ENCODE measurements at regions not wholly inside any gene's neighbourhood (a gene's known extent, or its start where the extent isn't known, plus 50 kb on each side); places are given as distances from the start of the nearest gene placed in this dataset.

- no peak for DNase-seq (ENCODE audit: low spot score)
These were observed 182.1 kb downstream of the RFC3 start for GRCh38 chr13:33999811-34000605.

GRCh38 chr13:34000955-34001354 is 183.0 kb downstream of the RFC3 start:
- TF ChIP-seq CTCF (IDR thresholded peaks at IDR 0.05), result no peak

More at GRCh38 chr13:33999811-34000605, 182.1 kb downstream of the RFC3 start:
- Mint-ChIP-seq H3K4me3 (ENCODE audit: unreplicated experiment) (no peak overlapping the region), H3K27me3 (ENCODE audit: low read depth) (no peaks in the 10 kb centered on the region), H3K4me1 (ENCODE audit: low read depth) (peaks cover 7% of the 10 kb centered on the region), H3K36me3 (ENCODE audit: low read depth) (no peaks in the 10 kb centered on the region), H3K27ac (ENCODE audit: unreplicated experiment) (no peak overlapping the region), H3K9me3 (ENCODE audit: low read depth) (no peaks in the 10 kb centered on the region)
- TF ChIP-seq CTCF (IDR thresholded peaks at IDR 0.05), result no peak

GRCh38 chr13:34001389-34001788 is 183.4 kb downstream of the RFC3 start:
- H3K27me3 Mint-ChIP-seq (ENCODE audit: low read depth), result no peaks in the 10 kb centered on the region
- H3K36me3 Mint-ChIP-seq (ENCODE audit: low read depth), result no peaks in the 10 kb centered on the region
- no peak overlapping the region for H3K27ac Mint-ChIP-seq (ENCODE audit: unreplicated experiment)

More at GRCh38 chr13:34000955-34001354, 183.0 kb downstream of the RFC3 start:
- no peaks in the 10 kb centered on the region for H3K36me3 Mint-ChIP-seq (ENCODE audit: low read depth)
- H3K4me3 Mint-ChIP-seq (ENCODE audit: unreplicated experiment), result no peak overlapping the region
- H3K4me1 Mint-ChIP-seq (ENCODE audit: low read depth), result peaks cover 7% of the 10 kb centered on the region
- no peak overlapping the region for H3K27ac Mint-ChIP-seq (ENCODE audit: unreplicated experiment)
- H3K27me3 Mint-ChIP-seq (ENCODE audit: low read depth), result no peaks in the 10 kb centered on the region
- H3K9me3 Mint-ChIP-seq (ENCODE audit: low read depth), result no peaks in the 10 kb centered on the region
- no peak for DNase-seq (ENCODE audit: low spot score)

GRCh38 chr13:34002141-34002540 is 184.2 kb downstream of the RFC3 start:
- no peaks in the 10 kb centered on the region for H3K27me3 Mint-ChIP-seq (ENCODE audit: low read depth)
- TF ChIP-seq CTCF (IDR thresholded peaks at IDR 0.05), result no peak
- no peak overlapping the region for H3K4me3 Mint-ChIP-seq (ENCODE audit: unreplicated experiment)
- H3K36me3 Mint-ChIP-seq (ENCODE audit: low read depth), result no peaks in the 10 kb centered on the region
- no peaks in the 10 kb centered on the region for H3K9me3 Mint-ChIP-seq (ENCODE audit: low read depth)
- no peak overlapping the region for H3K27ac Mint-ChIP-seq (ENCODE audit: unreplicated experiment)
- DNase-seq (ENCODE audit: low spot score), result no peak
- H3K4me1 Mint-ChIP-seq (ENCODE audit: low read depth), result peaks cover 7% of the 10 kb centered on the region

More at GRCh38 chr13:34001389-34001788, 183.4 kb downstream of the RFC3 start:
- Mint-ChIP-seq H3K9me3 (ENCODE audit: low read depth) (no peaks in the 10 kb centered on the region), H3K4me3 (ENCODE audit: unreplicated experiment) (no peak overlapping the region), H3K4me1 (ENCODE audit: low read depth) (peaks cover 7% of the 10 kb centered on the region)
- TF ChIP-seq CTCF (IDR thresholded peaks at IDR 0.05), result no peak
- DNase-seq (ENCODE audit: low spot score), result no peak

- no peak overlapping the region for H3K27ac Mint-ChIP-seq (ENCODE audit: unreplicated experiment)
- DNase-seq (ENCODE audit: low spot score), result no peak
- H3K36me3 Mint-ChIP-seq (ENCODE audit: low read depth), result no peaks in the 10 kb centered on the region
- peaks cover under 1% of the 10 kb centered on the region for H3K4me1 Mint-ChIP-seq (ENCODE audit: low read depth)
- TF ChIP-seq CTCF (IDR thresholded peaks at IDR 0.05), result no peak
- H3K4me3 Mint-ChIP-seq (ENCODE audit: unreplicated experiment), result no peak overlapping the region
- no peaks in the 10 kb centered on the region for H3K9me3 Mint-ChIP-seq (ENCODE audit: low read depth)
- no peaks in the 10 kb centered on the region for H3K27me3 Mint-ChIP-seq (ENCODE audit: low read depth)
These were observed 185.0 kb downstream of the RFC3 start for GRCh38 chr13:34002924-34003323.
